Neural progenitor cell (in vitro differentiated cells): ENCODE measurements at regions not wholly inside any gene's neighbourhood (a gene's known extent, or its start where the extent isn't known, plus 50 kb on each side); places are given as distances from the start of the nearest gene placed in this dataset.

Experiments
- DNase-seq: peaks from one replicate; pipeline ENCODE4 v3.0.0-alpha.2; 2016; ENCODE audit warnings: low spot score
- H2AFZ ChIP-seq: fragments of 200-600 bp; sonication (generic); replicated peaks from 2 replicates; pipeline ENCODE4 v1.6.1; 2016; ENCODE audit warnings: antibody characterized with exemption
- H3F3A ChIP-seq: fragments of 200-600 bp; sonication (generic); 2 replicates; pipeline ENCODE4 v1.6.1; 2016; ENCODE audit warnings: antibody characterized with exemption, low read depth
- H3K27ac ChIP-seq: fragments of 200-600 bp; sonication (generic); 2 replicates; pipeline ENCODE4 v1.5.1; 2016; ENCODE audit warnings: mild to moderate bottlenecking
- H3K27me3 ChIP-seq: fragments of 200-600 bp; sonication (generic); 2 replicates; pipeline ENCODE4 v1.6.1; 2016; ENCODE audit warnings: mild to moderate bottlenecking, moderate library complexity
- H3K36me3 ChIP-seq: fragments of 200-600 bp; sonication (generic); 2 replicates; pipeline ENCODE4 v1.5.1; 2016
- H3K4me1 ChIP-seq: fragments of 200-600 bp; sonication (generic); 2 replicates; pipeline ENCODE4 v1.6.1; 2016; ENCODE audit warnings: mixed run types
- H3K4me2 ChIP-seq: fragments of 200-600 bp; sonication (generic); 2 replicates; pipeline ENCODE4 v1.6.1; 2016
- H3K4me3 ChIP-seq: fragments of 200-600 bp; sonication (generic); 2 replicates; pipeline ENCODE4 v1.5.1; 2016
- H3K79me2 ChIP-seq: fragments of 200-600 bp; sonication (generic); 2 replicates; pipeline ENCODE4 v1.6.1; 2016; ENCODE audit warnings: low read depth
- H3K9ac ChIP-seq: fragments of 200-600 bp; sonication (generic); 2 replicates; pipeline ENCODE4 v1.6.1; 2016
- H3K9me3 ChIP-seq: fragments of 200-600 bp; sonication (generic); 2 replicates; pipeline ENCODE4 v1.5.1; 2016; ENCODE audit warnings: low read depth
- H4K20me1 ChIP-seq: fragments of 200-600 bp; sonication (generic); 2 replicates; pipeline ENCODE4 v1.6.1; 2016; ENCODE audit warnings: low read depth
- H3K27ac Mint-ChIP-seq: 3 replicates; pipeline ENCODE4 v1.8.0; 2021; ENCODE audit warnings: mixed read lengths
- H3K27me3 Mint-ChIP-seq: 2 replicates; pipeline ENCODE4 v1.8.0; 2022; ENCODE audit warnings: low read depth, mild to moderate bottlenecking, inconsistent platforms, moderate library complexity, mixed read lengths; ENCODE audit not compliant: insufficient read depth
- H3K36me3 Mint-ChIP-seq: 3 replicates; pipeline ENCODE4 v1.8.0; 2021; ENCODE audit warnings: mixed read lengths
- H3K4me1 Mint-ChIP-seq: 3 replicates; pipeline ENCODE4 v1.8.0; 2021; ENCODE audit warnings: mixed read lengths
- H3K4me3 Mint-ChIP-seq: 3 replicates; pipeline ENCODE4 v1.8.0; 2021; ENCODE audit warnings: mild to moderate bottlenecking, moderate library complexity, mixed read lengths
- H3K9me3 Mint-ChIP-seq: 3 replicates; pipeline ENCODE4 v1.8.0; 2020; ENCODE audit warnings: mixed read lengths
- EZH2 ChIP-seq: fragments of 200-600 bp; sonication (generic); IDR thresholded peaks from 2 replicates; pipeline ENCODE4 v1.6.1; 2017; ENCODE audit warnings: antibody characterized with exemption, mild to moderate bottlenecking, moderate library complexity
- EZH2phosphoT487 ChIP-seq: fragments of 200-600 bp; sonication (generic); IDR thresholded peaks from 2 replicates; pipeline ENCODE4 v1.6.1; 2017; ENCODE audit warnings: antibody characterized with exemption
- TF ChIP-seq, protein P1 (sequence below): fragments of 200-600 bp; sonication (generic); IDR thresholded peaks from 2 replicates; pipeline ENCODE4 v1.5.1; 2017; ENCODE audit warnings: antibody characterized with exemption, mild to moderate bottlenecking

DNA sequence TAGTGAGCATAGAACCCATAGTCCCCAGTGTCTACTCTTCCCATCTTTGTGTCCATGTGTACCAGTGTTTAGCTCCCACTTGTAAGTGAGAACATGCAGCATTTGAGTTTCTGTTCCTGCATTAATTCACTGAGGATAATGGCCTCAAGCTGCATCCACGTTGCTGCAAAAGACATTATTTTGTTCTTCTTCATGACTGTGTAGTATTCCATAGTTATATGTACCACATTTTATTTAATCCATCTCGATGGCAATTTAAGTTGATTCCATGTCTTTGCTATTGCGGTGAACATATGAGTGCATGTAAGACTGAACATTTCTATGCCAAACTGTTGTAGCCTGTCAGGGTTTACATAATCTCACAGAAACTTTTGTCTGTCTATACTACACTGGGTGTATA lies 237.2 kb downstream of the IPO8 start:
- Histone ChIP-seq H3K27me3 (no peaks in the 10 kb centered on the region), H4K20me1 (no peaks in the 10 kb centered on the region), H3K79me2 (no peaks in the 10 kb centered on the region), H3K4me2 (no peak overlapping the region), H3K27ac (no peak overlapping the region), H3K36me3 (no peaks in the 10 kb centered on the region), H3K4me1 (peaks cover 10% of the 10 kb centered on the region), H3K9ac (no peak overlapping the region), H2AFZ (no peak overlapping the region), H3F3A (no peaks in the 10 kb centered on the region), H3K9me3 (no peaks in the 10 kb centered on the region), H3K4me3 (no peak overlapping the region)
- H3K36me3 Mint-ChIP-seq, result no peaks in the 10 kb centered on the region
- no peak for DNase-seq
- H3K27ac Mint-ChIP-seq, result no peak overlapping the region
- peaks cover 2% of the 10 kb centered on the region for H3K9me3 Mint-ChIP-seq
- peaks cover 13% of the 10 kb centered on the region for H3K4me1 Mint-ChIP-seq
- no peaks in the 10 kb centered on the region for H3K27me3 Mint-ChIP-seq
- H3K4me3 Mint-ChIP-seq, result no peak overlapping the region
- TF ChIP-seq EZH2phosphoT487 (no peak), EZH2 (no peak)
- TF ChIP-seq, protein P1, sequence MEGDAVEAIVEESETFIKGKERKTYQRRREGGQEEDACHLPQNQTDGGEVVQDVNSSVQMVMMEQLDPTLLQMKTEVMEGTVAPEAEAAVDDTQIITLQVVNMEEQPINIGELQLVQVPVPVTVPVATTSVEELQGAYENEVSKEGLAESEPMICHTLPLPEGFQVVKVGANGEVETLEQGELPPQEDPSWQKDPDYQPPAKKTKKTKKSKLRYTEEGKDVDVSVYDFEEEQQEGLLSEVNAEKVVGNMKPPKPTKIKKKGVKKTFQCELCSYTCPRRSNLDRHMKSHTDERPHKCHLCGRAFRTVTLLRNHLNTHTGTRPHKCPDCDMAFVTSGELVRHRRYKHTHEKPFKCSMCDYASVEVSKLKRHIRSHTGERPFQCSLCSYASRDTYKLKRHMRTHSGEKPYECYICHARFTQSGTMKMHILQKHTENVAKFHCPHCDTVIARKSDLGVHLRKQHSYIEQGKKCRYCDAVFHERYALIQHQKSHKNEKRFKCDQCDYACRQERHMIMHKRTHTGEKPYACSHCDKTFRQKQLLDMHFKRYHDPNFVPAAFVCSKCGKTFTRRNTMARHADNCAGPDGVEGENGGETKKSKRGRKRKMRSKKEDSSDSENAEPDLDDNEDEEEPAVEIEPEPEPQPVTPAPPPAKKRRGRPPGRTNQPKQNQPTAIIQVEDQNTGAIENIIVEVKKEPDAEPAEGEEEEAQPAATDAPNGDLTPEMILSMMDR, result no peak

DNA sequence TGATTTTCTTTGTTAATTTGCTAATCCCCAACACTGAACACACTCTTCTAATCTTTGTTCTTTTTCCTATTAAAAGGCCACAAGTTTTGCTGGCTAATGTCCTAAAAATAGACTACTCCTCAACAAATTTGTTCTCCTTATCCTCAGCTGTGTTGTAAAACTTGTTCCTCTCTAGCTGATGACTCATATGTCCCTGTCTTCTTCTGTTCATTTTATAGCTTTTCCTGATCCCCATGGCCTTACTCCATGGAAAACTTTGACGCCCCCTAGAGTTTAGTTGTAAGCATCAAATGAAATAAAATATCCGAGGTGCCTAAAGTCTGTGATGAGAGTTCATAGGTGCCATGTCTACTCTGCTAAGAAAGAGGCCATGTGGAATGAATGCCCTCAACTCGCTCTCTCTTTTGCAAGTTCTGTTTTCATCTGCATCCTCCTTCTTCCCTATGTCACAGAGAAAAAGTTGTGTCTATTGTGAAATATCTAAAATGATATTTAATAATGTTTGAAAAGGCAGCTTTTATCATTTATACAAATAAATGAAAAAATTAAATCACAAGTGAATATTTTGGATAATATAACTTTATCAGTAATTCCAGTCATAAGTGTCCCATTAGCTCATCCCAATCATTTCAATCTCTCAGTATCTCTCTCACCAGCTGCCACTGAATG lies 237.9 kb downstream of the IPO8 start:
- Mint-ChIP-seq H3K36me3 (no peaks in the 10 kb centered on the region), H3K27me3 (no peaks in the 10 kb centered on the region), H3K9me3 (peaks cover 2% of the 10 kb centered on the region), H3K4me1 (peaks cover 13% of the 10 kb centered on the region), H3K4me3 (no peak overlapping the region), H3K27ac (no peak overlapping the region)
- H3K4me2 ChIP-seq, result no peak overlapping the region
- H3K4me3 ChIP-seq, result no peak overlapping the region
- no peak overlapping the region for H2AFZ ChIP-seq
- no peaks in the 10 kb centered on the region for H4K20me1 ChIP-seq
- H3K79me2 ChIP-seq, result no peaks in the 10 kb centered on the region
- no peaks in the 10 kb centered on the region for H3K27me3 ChIP-seq
- H3K9ac ChIP-seq, result no peak overlapping the region
- no peaks in the 10 kb centered on the region for H3F3A ChIP-seq
- no peak overlapping the region for H3K27ac ChIP-seq
- H3K9me3 ChIP-seq, result no peaks in the 10 kb centered on the region
- TF ChIP-seq EZH2, result no peak
- TF ChIP-seq EZH2phosphoT487, result no peak
- TF ChIP-seq, protein P1, result peak; percentile 48
- peak; percentile 36 for DNase-seq
- no peaks in the 10 kb centered on the region for H3K36me3 ChIP-seq
- peaks cover 10% of the 10 kb centered on the region for H3K4me1 ChIP-seq

DNA sequence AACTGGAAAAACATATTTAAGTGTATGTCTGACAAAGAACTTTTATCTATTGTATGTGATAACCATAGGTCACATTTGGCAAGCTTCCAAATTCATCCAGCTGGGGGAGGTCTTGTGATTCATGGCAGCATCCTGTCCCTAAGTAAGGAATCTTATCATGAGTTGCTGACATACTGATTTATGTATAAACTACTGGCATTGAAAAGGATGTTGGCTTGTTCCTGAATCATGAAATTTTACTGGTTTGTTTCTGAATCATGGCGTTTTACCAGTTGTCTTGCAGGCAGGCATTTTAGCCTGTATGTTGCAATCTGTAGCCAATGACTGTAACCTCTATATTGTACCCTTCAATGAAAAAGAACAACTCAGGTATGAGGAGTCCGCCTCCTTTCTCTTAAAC lies 244.8 kb downstream of the IPO8 start:
- no peaks in the 10 kb centered on the region for H3K36me3 ChIP-seq
- H3K27ac Mint-ChIP-seq, result no peak overlapping the region
- peaks cover 13% of the 10 kb centered on the region for H3K9me3 Mint-ChIP-seq
- no peaks in the 10 kb centered on the region for H3K79me2 ChIP-seq
- H3K9me3 ChIP-seq, result peaks cover 11% of the 10 kb centered on the region
- no peak overlapping the region for H3K9ac ChIP-seq
- peaks cover 5% of the 10 kb centered on the region for H3K4me1 Mint-ChIP-seq
- no peak overlapping the region for H3K4me3 Mint-ChIP-seq
- no peak overlapping the region for H3K27ac ChIP-seq
- no peaks in the 10 kb centered on the region for H3K4me1 ChIP-seq
- no peaks in the 10 kb centered on the region for H3F3A ChIP-seq
- no peak for DNase-seq
- H3K4me3 ChIP-seq, result no peak overlapping the region
- TF ChIP-seq EZH2phosphoT487 (no peak), EZH2 (no peak)
- TF ChIP-seq, protein P1, result no peak
- H3K4me2 ChIP-seq, result no peak overlapping the region
- H3K27me3 ChIP-seq, result no peaks in the 10 kb centered on the region
- no peak overlapping the region for H2AFZ ChIP-seq
- no peaks in the 10 kb centered on the region for H4K20me1 ChIP-seq
- no peaks in the 10 kb centered on the region for H3K27me3 Mint-ChIP-seq
- H3K36me3 Mint-ChIP-seq, result no peaks in the 10 kb centered on the region
